ENCODE measurements at regions not wholly inside any gene's neighbourhood (a gene's known extent, or its start where the extent isn't known, plus 50 kb on each side); places are given as distances from the start of the nearest gene placed in this dataset.

- Histone ChIP-seq H2AK5ac (ENCODE audit: low read depth, low read length) (no peak overlapping the region), H4K91ac (ENCODE audit: insufficient read depth, low read depth, low read length) (no peak overlapping the region), H2AFZ (replicated peaks; ENCODE audit: low read length, poor library complexity) (no peak overlapping the region), H4K5ac (ENCODE audit: low read depth, low read length) (no peak overlapping the region), H3K4me2 (ENCODE audit: low read depth, low read length) (no peak overlapping the region), H3K79me1 (ENCODE audit: low read depth in 1 of 2, low read length in 2 of 2) (no peaks in the 10 kb centered on the region), H4K20me1 (ENCODE audit: insufficient read depth, low read length) (no peaks in the 10 kb centered on the region), H3K9ac (ENCODE audit: low read depth, low read length) (no peak overlapping the region), H3K23ac (ENCODE audit: low read depth, low read length) (no peak overlapping the region), H4K8ac (ENCODE audit: low read depth in 2 of 2, low read length in 2 of 2) (no peak overlapping the region), H3K4me3 (ENCODE audit: insufficient read depth, low read depth, low read length) (no peak overlapping the region), H3K4me1 (ENCODE audit: control insufficient read depth, insufficient read depth, low read length) (no peaks in the 10 kb centered on the region), H3K27me3 (ENCODE audit: control insufficient read depth, insufficient read depth, low read length) (no peaks in the 10 kb centered on the region), H2AK9ac (replicated peaks; ENCODE audit: low read depth, low read length, poor library complexity) (no peak overlapping the region), H2BK15ac (ENCODE audit: low read depth, low read length) (no peak overlapping the region), H3K14ac (replicated peaks; ENCODE audit: low read depth, low read length) (no peak overlapping the region), H2BK5ac (ENCODE audit: low read depth, low read length, poor library complexity, severe bottlenecking) (no peak overlapping the region), H2BK120ac (ENCODE audit: low read depth, low read length) (no peak overlapping the region), H2BK20ac (ENCODE audit: low read depth, low read length) (no peak overlapping the region), H3K56ac (ENCODE audit: extremely low read depth, insufficient read depth, low read length) (no peak overlapping the region), H3K9me1 (ENCODE audit: insufficient read depth, low read length) (no peaks in the 10 kb centered on the region), H3K9me3 (ENCODE audit: control insufficient read depth, insufficient read depth, low read length) (peaks cover 10% of the 10 kb centered on the region), H3K18ac (ENCODE audit: low read depth, low read length) (no peak overlapping the region), H3K4ac (ENCODE audit: low read depth, low read length) (no peak overlapping the region), H3K36me3 (ENCODE audit: control insufficient read depth, insufficient read depth, low read length) (no peaks in the 10 kb centered on the region), H3K27ac (ENCODE audit: insufficient read depth, low read length) (no peak overlapping the region)
- in situ Hi-C loops (cut with MboI; ENCODE audit: low sequenced_read_pairs), result no loop called here
- ChIA-PET POLR2A (ENCODE audit: unreplicated experiment) (no interaction called here), CTCF (no interaction called here)
- ATAC-seq (ENCODE audit: low read depth), result no peak
- dilution Hi-C loops (cut with HindIII; ENCODE audit: low sequenced_read_pairs, unreplicated experiment), result no loop called here
- BruUV-seq (replicated peaks), result no TSS peak
- no peak for TF ChIP-seq FOS (IDR thresholded peaks at IDR 0.05; ENCODE audit: low read depth, low read length)
- TF ChIP-seq USF2 (IDR thresholded peaks at IDR 0.05; ENCODE audit: low read depth, low read length), result no peak
- TF ChIP-seq RAD21 (IDR thresholded peaks at IDR 0.05; ENCODE audit: low read length), result no peak
- TF ChIP-seq POLR2A (IDR thresholded peaks at IDR 0.05; ENCODE audit: low read depth, low read length), result no peak
- TF ChIP-seq MAFK (IDR thresholded peaks at IDR 0.05; ENCODE audit: low read depth, low read length), result no peak
- TF ChIP-seq RFX5 (IDR thresholded peaks at IDR 0.05; ENCODE audit: low read depth, low read length), result no peak
- no peak for TF ChIP-seq BHLHE40 (IDR thresholded peaks at IDR 0.05; ENCODE audit: low read depth, low read length)
- no peak for TF ChIP-seq MAZ (IDR thresholded peaks at IDR 0.05; ENCODE audit: borderline replicate concordance, low read depth, low read length)
- TF ChIP-seq CEBPB (IDR thresholded peaks at IDR 0.05; ENCODE audit: low read depth, low read length), result no peak
- no peak for TF ChIP-seq RCOR1 (IDR thresholded peaks at IDR 0.05; ENCODE audit: insufficient replicate concordance, low read length)
- TF ChIP-seq MXI1 (IDR thresholded peaks at IDR 0.05; ENCODE audit: borderline replicate concordance, low read depth, low read length), result no peak
- TF ChIP-seq ELK1 (IDR thresholded peaks at IDR 0.05; ENCODE audit: borderline replicate concordance, low read depth, low read length), result no peak
- TF ChIP-seq NFE2L2 (IDR thresholded peaks at IDR 0.05; ENCODE audit: low read depth, low read length), result no peak
- TF ChIP-seq CTCF (conservative IDR thresholded peaks at IDR 0.05; ENCODE audit: low read depth, low read length), result no peak
- TF ChIP-seq SMC3 (IDR thresholded peaks at IDR 0.05; ENCODE audit: low read depth, low read length), result no peak
- no peak for TF ChIP-seq CHD1 (IDR thresholded peaks at IDR 0.05; ENCODE audit: low read depth, low read length)
- no CpG with 5 or more reads among the region's 2 CpGs for WGBS, 2 experiments (ENCODE audit: extremely low coverage in 2 of 2, insufficient read length in 1 of 2)
- intact Hi-C loops (cut with micrococcal nuclease), result no loop called here
- DNase-seq, result no peak
These were observed 899.5 kb upstream of the KLHL29 start for GRCh38 chr2:22485486-22485885.

Data from IMR-90 (cell line).